ENCODE measurements at regions not wholly inside any gene's neighbourhood (a gene's known extent, or its start where the extent isn't known, plus 50 kb on each side); places are given as distances from the start of the nearest gene placed in this dataset.

GRCh38 chr10:32150532-32151101 is 94.4 kb upstream of the KIF5B start:
- no peak for TF ChIP-seq CTCF (conservative IDR thresholded peaks at IDR 0.05; ENCODE audit: control insufficient read depth, insufficient read depth, low read depth, low read length)
- no peak for DNase-seq (ENCODE audit: low read depth)
- no peak overlapping the region for H3K4me3 ChIP-seq (ENCODE audit: control insufficient read depth, low read depth, low read length)

GRCh38 chr10:32149252-32149955 is 93.2 kb upstream of the KIF5B start:
- DNase-seq (ENCODE audit: low read depth) = peak; percentile 97
- no peak for TF ChIP-seq CTCF (conservative IDR thresholded peaks at IDR 0.05; ENCODE audit: control insufficient read depth, insufficient read depth, low read depth, low read length)
- H3K4me3 ChIP-seq (ENCODE audit: control insufficient read depth, low read depth, low read length) = no peak overlapping the region

- DNase-seq (ENCODE audit: low read depth) = no peak
- H3K4me3 ChIP-seq (ENCODE audit: control insufficient read depth, low read depth, low read length) = no peak overlapping the region
- TF ChIP-seq CTCF (conservative IDR thresholded peaks at IDR 0.05; ENCODE audit: control insufficient read depth, insufficient read depth, low read depth, low read length) = no peak
Measured at GRCh38 chr10:32148864-32149251, 92.6 kb upstream of the KIF5B start.

- H3K4me3 ChIP-seq (ENCODE audit: control insufficient read depth, low read depth, low read length) = no peak overlapping the region
- TF ChIP-seq CTCF (conservative IDR thresholded peaks at IDR 0.05; ENCODE audit: control insufficient read depth, insufficient read depth, low read depth, low read length) = no peak
Measured at GRCh38 chr10:32147730-32148129, 91.5 kb upstream of the KIF5B start.

GRCh38 chr10:32146166-32146565 is 89.9 kb upstream of the KIF5B start:
- TF ChIP-seq CTCF (conservative IDR thresholded peaks at IDR 0.05; ENCODE audit: control insufficient read depth, insufficient read depth, low read depth, low read length) = no peak
- no peak for DNase-seq (ENCODE audit: low read depth)
- no peak overlapping the region for H3K4me3 ChIP-seq (ENCODE audit: control insufficient read depth, low read depth, low read length)

More at GRCh38 chr10:32147730-32148129, 91.5 kb upstream of the KIF5B start:
- no peak for DNase-seq (ENCODE audit: low read depth)

GRCh38 chr10:32144817-32145688 is 88.8 kb upstream of the KIF5B start:
- no peak for TF ChIP-seq CTCF (conservative IDR thresholded peaks at IDR 0.05; ENCODE audit: control insufficient read depth, insufficient read depth, low read depth, low read length)
- DNase-seq (ENCODE audit: low read depth) = no peak
- H3K4me3 ChIP-seq (ENCODE audit: control insufficient read depth, low read depth, low read length) = no peak overlapping the region

Data from fibroblast of mammary gland (primary cell).